VCaP (cell line): ENCODE measurements at regions not wholly inside any gene's neighbourhood (a gene's known extent, or its start where the extent isn't known, plus 50 kb on each side); places are given as distances from the start of the nearest gene placed in this dataset.

Source experiments
- H3K27ac ChIP-seq: fragments of 450-650 bp; 2 replicates; pipeline ENCODE4 v1.5.1; 2017
- CTCF ChIP-seq: fragments of 450-650 bp; conservative IDR thresholded peaks from 2 replicates; pipeline ENCODE4 v1.5.1; 2017; ENCODE audit warnings: mild to moderate bottlenecking, moderate library complexity

- H3K27ac ChIP-seq = peak overlapping the region; percentile 78
- no peak for TF ChIP-seq CTCF
Observed at GRCh38 chr6:27059621-27060425, 187.7 kb upstream of the PRSS16 start.

GRCh38 chr6:27061235-27061993, 186.1 kb upstream of the PRSS16 start:
- H3K27ac ChIP-seq = peak overlapping the region; percentile 78
- TF ChIP-seq CTCF = no peak

GRCh38 chr6:27062755-27063154, 184.7 kb upstream of the PRSS16 start:
- no peak for TF ChIP-seq CTCF
- H3K27ac ChIP-seq = peak overlapping the region; percentile 78; the same call in 1 of the 2 replicates

- TF ChIP-seq CTCF = no peak
- H3K27ac ChIP-seq = no peak overlapping the region
Observed at GRCh38 chr6:27065183-27065582, 182.3 kb upstream of the PRSS16 start.

- TF ChIP-seq CTCF = no peak
- H3K27ac ChIP-seq = peak overlapping the region; percentile 53
Observed at GRCh38 chr6:27066381-27066780, 181.1 kb upstream of the PRSS16 start.

GRCh38 chr6:27066802-27067201, 180.7 kb upstream of the PRSS16 start:
- peak overlapping the region; percentile 53 for H3K27ac ChIP-seq
- no peak for TF ChIP-seq CTCF

GRCh38 chr6:27073441-27073840, 174.1 kb upstream of the PRSS16 start:
- no peak for TF ChIP-seq CTCF

More at GRCh38 chr6:27073441-27073840, 174.1 kb upstream of the PRSS16 start:
- no peak overlapping the region for H3K27ac ChIP-seq
